ENCODE measurements at regions not wholly inside any gene's neighbourhood (a gene's known extent, or its start where the extent isn't known, plus 50 kb on each side); places are given as distances from the start of the nearest gene placed in this dataset.

DNA sequence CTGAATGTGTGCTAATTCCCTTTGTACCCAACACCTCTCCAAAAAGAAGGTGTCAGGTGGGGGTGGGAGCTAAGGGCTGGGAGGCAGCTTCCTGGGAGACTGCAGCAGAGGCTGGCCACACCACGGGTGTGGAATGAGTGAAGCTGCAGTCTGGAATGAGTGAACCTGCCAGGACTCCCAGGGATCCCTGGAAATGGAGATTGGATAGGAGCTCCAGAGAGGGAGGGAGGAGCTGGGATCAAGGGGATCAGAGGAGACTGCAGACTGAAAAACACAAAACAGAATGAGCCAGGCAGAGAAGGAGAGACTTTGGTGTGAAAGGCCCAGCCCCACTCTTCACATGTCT lies 387.0 kb upstream of the SULF2 start:
- TF ChIP-seq, protein P1, sequence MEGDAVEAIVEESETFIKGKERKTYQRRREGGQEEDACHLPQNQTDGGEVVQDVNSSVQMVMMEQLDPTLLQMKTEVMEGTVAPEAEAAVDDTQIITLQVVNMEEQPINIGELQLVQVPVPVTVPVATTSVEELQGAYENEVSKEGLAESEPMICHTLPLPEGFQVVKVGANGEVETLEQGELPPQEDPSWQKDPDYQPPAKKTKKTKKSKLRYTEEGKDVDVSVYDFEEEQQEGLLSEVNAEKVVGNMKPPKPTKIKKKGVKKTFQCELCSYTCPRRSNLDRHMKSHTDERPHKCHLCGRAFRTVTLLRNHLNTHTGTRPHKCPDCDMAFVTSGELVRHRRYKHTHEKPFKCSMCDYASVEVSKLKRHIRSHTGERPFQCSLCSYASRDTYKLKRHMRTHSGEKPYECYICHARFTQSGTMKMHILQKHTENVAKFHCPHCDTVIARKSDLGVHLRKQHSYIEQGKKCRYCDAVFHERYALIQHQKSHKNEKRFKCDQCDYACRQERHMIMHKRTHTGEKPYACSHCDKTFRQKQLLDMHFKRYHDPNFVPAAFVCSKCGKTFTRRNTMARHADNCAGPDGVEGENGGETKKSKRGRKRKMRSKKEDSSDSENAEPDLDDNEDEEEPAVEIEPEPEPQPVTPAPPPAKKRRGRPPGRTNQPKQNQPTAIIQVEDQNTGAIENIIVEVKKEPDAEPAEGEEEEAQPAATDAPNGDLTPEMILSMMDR (conservative IDR thresholded peaks at IDR 0.05; ENCODE audit: low read depth, low read length): no peak
- no peak for TF ChIP-seq EZH2 (IDR thresholded peaks at IDR 0.05; ENCODE audit: borderline replicate concordance, low read depth, low read length, poor library complexity, severe bottlenecking)

Measured in A673 (cell line).